GM19455 (cell line): ENCODE measurements at regions not wholly inside any gene's neighbourhood (a gene's known extent, or its start where the extent isn't known, plus 50 kb on each side); places are given as distances from the start of the nearest gene placed in this dataset.
"Not testable (repeated sequence)": the region's sequence is repeated elsewhere in the genome, so short reads cannot be mapped to it uniquely, and the experiment has no call there.

Source experiments
- ATAC-seq: cut with Tn5 transposase; IDR thresholded peaks from one replicate; pipeline ENCODE4 v1.9.1; 2021; ENCODE audit not compliant: unreplicated experiment

- no peak for ATAC-seq
Observed at GRCh38 chr22:22773979-22774604, 113.5 kb upstream of the IGLL5 start.

GRCh38 chr22:22774762-22775161 is 112.9 kb upstream of the IGLL5 start:
- not testable (repeated sequence) for ATAC-seq

GRCh38 chr22:22776121-22776520 is 111.5 kb upstream of the IGLL5 start:
- no peak for ATAC-seq

GRCh38 chr22:22779213-22779612 is 108.4 kb upstream of the IGLL5 start:
- no peak for ATAC-seq

GRCh38 chr22:22783575-22783974 is 104.0 kb upstream of the IGLL5 start:
- no peak for ATAC-seq

- ATAC-seq = no peak
Observed at GRCh38 chr22:22784249-22785039, 103.2 kb upstream of the IGLL5 start.

GRCh38 chr22:22785316-22786065 is 102.1 kb upstream of the IGLL5 start:
- no peak for ATAC-seq

GRCh38 chr22:22786301-22787115 is 101.1 kb upstream of the IGLL5 start:
- no peak for ATAC-seq

GRCh38 chr22:22787151-22787550 is 100.5 kb upstream of the IGLL5 start:
- no peak for ATAC-seq

- no peak for ATAC-seq
Observed at GRCh38 chr22:22787786-22788459, 99.7 kb upstream of the IGLL5 start.

- ATAC-seq = no peak
Observed at GRCh38 chr22:22788460-22789037, 99.1 kb upstream of the IGLL5 start.

GRCh38 chr22:22789233-22789921 is 98.2 kb upstream of the IGLL5 start:
- no peak for ATAC-seq

- no peak for ATAC-seq
Observed at GRCh38 chr22:22789922-22790845, 97.4 kb upstream of the IGLL5 start.

GRCh38 chr22:22791438-22792181 is 96.0 kb upstream of the IGLL5 start:
- ATAC-seq = no peak

- not testable (repeated sequence) for ATAC-seq
Observed at GRCh38 chr22:22792205-22792786, 95.3 kb upstream of the IGLL5 start.

GRCh38 chr22:22795639-22796038 is 92.0 kb upstream of the IGLL5 start:
- not testable (repeated sequence) for ATAC-seq

GRCh38 chr22:22796724-22797123 is 90.9 kb upstream of the IGLL5 start:
- ATAC-seq = no peak
